ENCODE measurements at regions not wholly inside any gene's neighbourhood (a gene's known extent, or its start where the extent isn't known, plus 50 kb on each side); places are given as distances from the start of the nearest gene placed in this dataset.
"Not testable (repeated sequence)": the region's sequence is repeated elsewhere in the genome, so short reads cannot be mapped to it uniquely, and the experiment has no call there.

- CTCF ChIA-PET; H4K5ac ChIP-seq (ENCODE audit: low read depth, low read length); ATAC-seq (ENCODE audit: low read depth); intact Hi-C loops (cut with micrococcal nuclease); H2BK120ac ChIP-seq (ENCODE audit: low read depth, low read length); H3K14ac ChIP-seq (replicated peaks; ENCODE audit: low read depth, low read length); BruUV-seq (replicated peaks); H2BK20ac ChIP-seq (ENCODE audit: low read depth, low read length); DNase-seq; H3K9ac ChIP-seq (ENCODE audit: low read depth, low read length); H2AK9ac ChIP-seq (replicated peaks; ENCODE audit: low read depth, low read length, poor library complexity); H3K79me1 ChIP-seq (ENCODE audit: low read depth in 1 of 2, low read length in 2 of 2); H3K9me1 ChIP-seq (ENCODE audit: insufficient read depth, low read length); H3K9me3 ChIP-seq (ENCODE audit: control insufficient read depth, insufficient read depth, low read length); H4K91ac ChIP-seq (ENCODE audit: insufficient read depth, low read depth, low read length); H3K36me3 ChIP-seq (ENCODE audit: control insufficient read depth, insufficient read depth, low read length); H3K23ac ChIP-seq (ENCODE audit: low read depth, low read length); H2AFZ ChIP-seq (replicated peaks; ENCODE audit: low read length, poor library complexity); H3K27me3 ChIP-seq (ENCODE audit: control insufficient read depth, insufficient read depth, low read length); H3K4ac ChIP-seq (ENCODE audit: low read depth, low read length); H4K20me1 ChIP-seq (ENCODE audit: insufficient read depth, low read length); H2BK15ac ChIP-seq (ENCODE audit: low read depth, low read length); H3K4me1 ChIP-seq (ENCODE audit: control insufficient read depth, insufficient read depth, low read length); H3K27ac ChIP-seq (ENCODE audit: insufficient read depth, low read length); H3K18ac ChIP-seq (ENCODE audit: low read depth, low read length); H2BK5ac ChIP-seq (ENCODE audit: low read depth, low read length, poor library complexity, severe bottlenecking); H3K4me3 ChIP-seq (ENCODE audit: insufficient read depth, low read depth, low read length); dilution Hi-C loops (cut with HindIII; ENCODE audit: low sequenced_read_pairs, unreplicated experiment); in situ Hi-C loops (cut with MboI; ENCODE audit: low sequenced_read_pairs); H3K4me2 ChIP-seq (ENCODE audit: low read depth, low read length); H4K8ac ChIP-seq (ENCODE audit: low read depth in 2 of 2, low read length in 2 of 2); POLR2A ChIA-PET (ENCODE audit: unreplicated experiment); H3K56ac ChIP-seq (ENCODE audit: extremely low read depth, insufficient read depth, low read length); H2AK5ac ChIP-seq (ENCODE audit: low read depth, low read length): not testable (repeated sequence)
Observed at GRCh38 chr6:153331221-153331620, 200.1 kb upstream of the RGS17 start.
